Right lobe of liver (tissue), 6 donors: ENCODE measurements at regions not wholly inside any gene's neighbourhood (a gene's known extent, or its start where the extent isn't known, plus 50 kb on each side); places are given as distances from the start of the nearest gene placed in this dataset.

Source experiments
- ATAC-seq, 4 donors: fragments of 200-7000 bp; cut with Tn5 transposase; one replicate each; pipeline ENCODE4 v1.9.1; 2020; ENCODE audit warnings: mild to moderate bottlenecking in 4 of 4, moderate library complexity in 4 of 4
- DNase-seq, 3 donors: peaks; one replicate each; pipeline ENCODE4 v3.0.0-alpha.2; 2020
- H3K27ac ChIP-seq, 3 donors: fragments of 200-600 bp; one replicate each; pipeline ENCODE4 v1.8.0; 2022
- H3K27me3 ChIP-seq, 2 donors: fragments of 200-600 bp; one replicate each; pipeline ENCODE4 v1.8.0; 2022
- H3K36me3 ChIP-seq, 4 donors: fragments of 200-600 bp; sonication (generic) in 1 of 4; one replicate each; pipeline versions ENCODE4 v1.5.1 to v1.8.0; 2017 to 2022; ENCODE audit warnings: control low read depth in 1 of 4
- H3K4me1 ChIP-seq, 4 donors: fragments of 200-600 bp; sonication (generic) in 1 of 4; one replicate each; pipeline versions ENCODE4 v1.5.1 to v1.8.0; 2017 to 2022; ENCODE audit warnings: control low read depth in 1 of 4
- H3K4me3 ChIP-seq, 3 donors: fragments of 200-600 bp; one replicate each; pipeline ENCODE4 v1.8.0; 2022
- H3K9me3 ChIP-seq, 4 donors: fragments of 200-600 bp; sonication (generic) in 1 of 4; one replicate each; pipeline versions ENCODE4 v1.5.1 to v1.8.0; 2017 to 2022; ENCODE audit warnings: control low read depth in 1 of 4
- CTCF ChIP-seq, 4 donors: fragments of 200-600 bp in 3 of 4; fragments of 450-650 bp in 1 of 4; IDR thresholded peaks; one replicate each; pipeline versions ENCODE4 v1.5.1 to v1.8.0; 2016 to 2022; ENCODE audit warnings: antibody characterized with exemption in 4 of 4, mild to moderate bottlenecking in 2 of 4
- POLR2A ChIP-seq: fragments of 450-650 bp; IDR thresholded peaks from one replicate; pipeline ENCODE4 v1.6.1; 2017; ENCODE audit warnings: antibody characterized with exemption, mild to moderate bottlenecking
- WGBS: methylation state at CpG from one replicate; pipeline ENCODE4 v1.1.6; 2018; ENCODE audit warnings: low coverage, low lambda C conversion rate; ENCODE audit not compliant: insufficient coverage; ENCODE audit errors: missing lambda C conversion rate; 5-methylcytosine and 5-hydroxymethylcytosine counted together
- intact Hi-C, 2 donors: fragments of 100-400 bp; cut with DNase I; formaldehyde crosslinking; loops; one replicate each; pipeline versions ENCODE4 v1.11.2 to v1.14.1; 2022
- donor health status: DM: no; HTN: yes; CAD: no.
- donor health status: DM: no; HTN: no; CAD: no.
- donor health status: DM: no; HTN: no; CAD: no.
- donor health status: DM: no; HTN: yes; CAD: no.
- donor health status: DM: no; HTN: yes; CAD: no.

- WGBS, result 75% methylated on average over 5 of the region's 9 CpGs
- DNase-seq (no peak), ATAC-seq (no peak)
- Histone ChIP-seq H3K4me1 (no peaks in the 10 kb centered on the region), H3K27me3 (no peaks in the 10 kb centered on the region), H3K27ac (no peak overlapping the region), H3K4me3 (no peak overlapping the region), H3K36me3 (no peaks in the 10 kb centered on the region), H3K9me3 (no peaks in the 10 kb centered on the region)
- intact Hi-C loops, result no loop called here
- no peak for TF ChIP-seq POLR2A
- TF ChIP-seq CTCF (IDR thresholded peaks at IDR 0.05), result no peak
Observed at GRCh38 chr10:131435232-131435631, 123.7 kb upstream of the TCERG1L start.

- Histone ChIP-seq H3K27me3 (no peaks in the 10 kb centered on the region), H3K4me1 (no peaks in the 10 kb centered on the region), H3K9me3 (no peaks in the 10 kb centered on the region), H3K36me3 (no peaks in the 10 kb centered on the region), H3K4me3 (no peak overlapping the region), H3K27ac (no peak overlapping the region)
- intact Hi-C loops, result no loop called here
- no peak for ATAC-seq
- no peak for TF ChIP-seq POLR2A
- no peak for TF ChIP-seq CTCF (IDR thresholded peaks at IDR 0.05)
- DNase-seq, result no peak
- 72% methylated on average over 4 of the region's 18 CpGs for WGBS
Observed at GRCh38 chr10:131435760-131436457, 124.4 kb upstream of the TCERG1L start.

GRCh38 chr10:131436458-131436857, 124.9 kb upstream of the TCERG1L start:
- no peaks in the 10 kb centered on the region for H3K4me1 ChIP-seq
- DNase-seq, result no peak
- H3K27ac ChIP-seq, result no peak overlapping the region
- 72% methylated on average over 2 of the region's 4 CpGs for WGBS
- intact Hi-C loops, result no loop called here
- ATAC-seq, result no peak
- no peak for TF ChIP-seq POLR2A
- no peak for TF ChIP-seq CTCF (IDR thresholded peaks at IDR 0.05)
- no peaks in the 10 kb centered on the region for H3K36me3 ChIP-seq
- no peaks in the 10 kb centered on the region for H3K27me3 ChIP-seq
- H3K4me3 ChIP-seq, result no peak overlapping the region
- no peaks in the 10 kb centered on the region for H3K9me3 ChIP-seq

- no peak for TF ChIP-seq CTCF (IDR thresholded peaks at IDR 0.05)
- no peak for TF ChIP-seq POLR2A
- intact Hi-C loops, result no loop called here
- no peak for DNase-seq
- no peak for ATAC-seq
- Histone ChIP-seq H3K27ac (no peak overlapping the region), H3K36me3 (no peaks in the 10 kb centered on the region), H3K27me3 (no peaks in the 10 kb centered on the region), H3K9me3 (no peaks in the 10 kb centered on the region), H3K4me1 (no peaks in the 10 kb centered on the region), H3K4me3 (no peak overlapping the region)
- 92% methylated on average over 6 of the region's 13 CpGs for WGBS
Observed at GRCh38 chr10:131437556-131438475, 126.3 kb upstream of the TCERG1L start.
